DOHH2 (cell line): ENCODE measurements at regions not wholly inside any gene's neighbourhood (a gene's known extent, or its start where the extent isn't known, plus 50 kb on each side); places are given as distances from the start of the nearest gene placed in this dataset.

ENCODE experiments used
- CTCF ChIP-seq: fragments of 200-600 bp; sonication (generic); IDR thresholded peaks from one replicate; pipeline ENCODE4 v1.5.1; 2014; ENCODE audit warnings: antibody characterized with exemption, mild to moderate bottlenecking, low read depth, low read length; ENCODE audit not compliant: poor library complexity, severe bottlenecking
- EZH2phosphoT487 ChIP-seq: fragments of 200-600 bp; sonication (generic); IDR thresholded peaks from 2 replicates; pipeline ENCODE4 v1.6.1; 2017; ENCODE audit warnings: borderline replicate concordance, mild to moderate bottlenecking, antibody characterized with exemption, low read length, moderate library complexity, mixed read lengths

- TF ChIP-seq CTCF (no peak), EZH2phosphoT487 (no peak)
Observed at GRCh38 chr11:92504004-92504403, 279.4 kb downstream of the FAT3 start.
